GM10266 (cell line): ENCODE measurements at regions not wholly inside any gene's neighbourhood (a gene's known extent, or its start where the extent isn't known, plus 50 kb on each side); places are given as distances from the start of the nearest gene placed in this dataset.

ENCODE experiments used
- DNase-seq: peaks from one replicate; pipeline ENCODE4 v3.0.0; 2012; ENCODE audit errors: extremely low spot score
- TF ChIP-seq, protein P1 (sequence below): IDR thresholded peaks from 2 replicates; pipeline ENCODE4 v1.5.1; 2012; ENCODE audit warnings: mild to moderate bottlenecking, low read depth; ENCODE audit not compliant: control insufficient read depth, insufficient read depth; ENCODE audit errors: missing control alignments

DNA sequence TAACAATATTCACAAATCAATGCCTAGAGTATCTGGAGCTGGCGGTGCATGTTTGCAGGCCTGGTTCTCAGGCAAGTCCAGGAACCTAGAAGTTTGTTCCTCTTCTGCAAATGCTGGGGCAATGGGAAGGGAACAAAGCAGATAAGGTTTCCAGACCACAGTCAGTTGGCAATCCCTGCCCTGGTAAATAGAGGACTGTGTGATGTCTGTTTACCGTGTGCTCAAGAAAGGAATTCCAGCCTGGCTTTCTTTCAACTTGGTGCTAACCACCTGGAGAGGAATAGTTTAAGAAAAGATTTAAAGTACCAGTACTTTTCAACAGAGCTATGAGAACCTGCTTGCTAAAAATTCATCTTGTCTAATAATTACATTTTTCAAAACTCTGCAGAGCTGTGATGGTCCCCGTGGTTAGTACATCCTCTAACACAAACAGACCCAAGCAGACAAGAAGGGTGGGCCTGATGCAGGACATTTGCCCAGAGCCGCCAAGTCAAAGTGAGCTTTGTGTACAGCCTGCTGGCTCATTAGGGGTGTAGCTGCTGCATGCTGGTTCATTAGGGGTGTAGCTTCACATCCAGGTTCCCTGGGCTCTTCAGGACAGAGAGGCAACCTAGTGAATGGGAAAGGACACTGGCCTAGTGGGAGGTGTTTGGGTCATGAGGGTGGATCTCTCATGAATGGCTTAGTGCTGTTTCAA lies 220.5 kb downstream of the SQOR start:
- DNase-seq: no peak
- TF ChIP-seq, protein P1, sequence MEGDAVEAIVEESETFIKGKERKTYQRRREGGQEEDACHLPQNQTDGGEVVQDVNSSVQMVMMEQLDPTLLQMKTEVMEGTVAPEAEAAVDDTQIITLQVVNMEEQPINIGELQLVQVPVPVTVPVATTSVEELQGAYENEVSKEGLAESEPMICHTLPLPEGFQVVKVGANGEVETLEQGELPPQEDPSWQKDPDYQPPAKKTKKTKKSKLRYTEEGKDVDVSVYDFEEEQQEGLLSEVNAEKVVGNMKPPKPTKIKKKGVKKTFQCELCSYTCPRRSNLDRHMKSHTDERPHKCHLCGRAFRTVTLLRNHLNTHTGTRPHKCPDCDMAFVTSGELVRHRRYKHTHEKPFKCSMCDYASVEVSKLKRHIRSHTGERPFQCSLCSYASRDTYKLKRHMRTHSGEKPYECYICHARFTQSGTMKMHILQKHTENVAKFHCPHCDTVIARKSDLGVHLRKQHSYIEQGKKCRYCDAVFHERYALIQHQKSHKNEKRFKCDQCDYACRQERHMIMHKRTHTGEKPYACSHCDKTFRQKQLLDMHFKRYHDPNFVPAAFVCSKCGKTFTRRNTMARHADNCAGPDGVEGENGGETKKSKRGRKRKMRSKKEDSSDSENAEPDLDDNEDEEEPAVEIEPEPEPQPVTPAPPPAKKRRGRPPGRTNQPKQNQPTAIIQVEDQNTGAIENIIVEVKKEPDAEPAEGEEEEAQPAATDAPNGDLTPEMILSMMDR: no peak

DNA sequence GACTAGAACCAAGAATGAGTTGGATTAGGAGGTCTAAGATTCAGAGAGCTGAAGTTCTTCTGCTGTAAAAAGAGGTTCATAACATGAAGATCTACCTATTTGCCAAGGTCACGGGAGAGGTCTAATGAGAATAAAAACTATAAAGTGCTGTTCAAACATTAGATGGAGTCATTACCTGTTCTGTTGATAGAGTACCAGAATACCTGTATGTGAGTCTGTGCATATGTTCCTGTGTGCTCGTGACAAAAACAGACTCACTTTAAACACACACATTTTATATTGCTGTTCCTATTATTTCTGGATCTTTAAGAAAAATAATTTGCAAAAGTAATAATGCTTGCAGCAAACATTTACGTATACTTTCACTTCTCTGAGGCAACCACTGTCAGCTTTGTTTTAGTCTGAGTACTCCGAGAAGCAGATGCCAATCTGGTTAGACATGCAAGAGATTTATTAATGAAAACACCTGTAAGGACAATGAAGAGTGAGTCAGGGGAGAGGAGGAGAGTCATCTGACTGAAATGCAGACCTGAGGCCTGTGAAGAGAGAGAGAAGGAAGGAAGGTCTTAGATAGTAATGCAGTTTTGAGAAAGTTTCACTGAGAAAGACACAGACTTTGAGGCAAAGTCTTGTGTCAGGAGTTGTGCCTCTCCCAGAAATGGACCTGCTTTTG lies 221.2 kb downstream of the SQOR start:
- TF ChIP-seq, protein P1: no peak
- DNase-seq: no peak

DNA sequence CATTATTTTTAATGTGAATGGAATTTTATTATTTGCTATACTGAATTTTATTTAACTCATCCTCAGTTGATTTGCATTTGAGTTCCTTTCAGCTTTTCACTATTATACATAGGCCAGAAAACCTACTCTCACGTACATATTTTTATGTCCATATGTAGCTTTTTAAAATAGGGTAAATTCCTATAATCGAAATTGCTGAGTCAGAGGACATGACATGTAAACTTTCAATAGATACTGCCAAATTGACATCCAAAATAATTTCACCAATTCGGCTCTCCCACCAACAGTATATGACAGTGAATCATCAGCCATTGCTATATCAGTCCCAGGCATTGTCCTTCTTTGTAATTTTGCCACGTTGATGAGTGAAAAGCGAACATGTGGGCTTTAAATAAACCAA lies 222.5 kb downstream of the SQOR start:
- TF ChIP-seq, protein P1: no peak
- no peak for DNase-seq

DNA sequence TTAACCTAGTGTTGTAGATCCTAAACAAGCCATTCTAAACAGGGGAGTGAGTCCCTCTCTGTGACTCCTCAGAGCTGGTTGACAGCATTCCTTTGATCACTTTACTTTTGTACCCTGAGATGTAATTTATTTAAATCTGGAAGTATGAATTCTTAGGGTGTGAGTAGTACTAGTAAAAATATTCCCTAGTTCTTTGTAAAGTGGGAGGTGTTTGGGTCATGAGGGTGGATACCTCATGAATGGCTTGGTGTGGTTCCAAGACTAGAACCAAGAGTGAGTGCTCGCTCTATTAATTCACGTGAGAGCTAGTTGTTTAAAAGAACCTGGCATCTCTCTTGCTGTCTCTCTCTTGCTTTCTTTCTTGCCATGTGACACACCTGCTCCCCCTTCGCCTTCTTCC lies 223.7 kb downstream of the SQOR start:
- no peak for DNase-seq
- TF ChIP-seq, protein P1: no peak

DNA sequence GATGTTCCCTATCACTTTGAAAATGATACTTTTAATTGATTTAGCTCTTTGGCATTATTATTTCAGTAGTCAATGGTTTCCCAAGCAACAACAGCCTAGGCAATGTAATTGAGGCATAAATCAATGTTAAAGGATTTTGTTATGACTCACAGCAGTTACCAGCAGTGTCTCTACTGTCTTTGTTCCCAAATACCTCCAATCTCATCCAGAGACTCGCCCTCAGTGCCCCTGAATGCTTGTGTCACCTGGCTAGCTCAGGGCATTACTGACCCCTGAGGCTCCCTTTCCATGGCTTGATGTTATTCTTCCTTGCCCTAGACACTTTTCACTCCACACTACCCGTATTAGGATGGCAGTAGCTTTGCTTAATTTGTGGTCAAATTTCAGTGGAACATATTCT lies 227.2 kb downstream of the SQOR start:
- TF ChIP-seq, protein P1: no peak
- no peak for DNase-seq

DNA sequence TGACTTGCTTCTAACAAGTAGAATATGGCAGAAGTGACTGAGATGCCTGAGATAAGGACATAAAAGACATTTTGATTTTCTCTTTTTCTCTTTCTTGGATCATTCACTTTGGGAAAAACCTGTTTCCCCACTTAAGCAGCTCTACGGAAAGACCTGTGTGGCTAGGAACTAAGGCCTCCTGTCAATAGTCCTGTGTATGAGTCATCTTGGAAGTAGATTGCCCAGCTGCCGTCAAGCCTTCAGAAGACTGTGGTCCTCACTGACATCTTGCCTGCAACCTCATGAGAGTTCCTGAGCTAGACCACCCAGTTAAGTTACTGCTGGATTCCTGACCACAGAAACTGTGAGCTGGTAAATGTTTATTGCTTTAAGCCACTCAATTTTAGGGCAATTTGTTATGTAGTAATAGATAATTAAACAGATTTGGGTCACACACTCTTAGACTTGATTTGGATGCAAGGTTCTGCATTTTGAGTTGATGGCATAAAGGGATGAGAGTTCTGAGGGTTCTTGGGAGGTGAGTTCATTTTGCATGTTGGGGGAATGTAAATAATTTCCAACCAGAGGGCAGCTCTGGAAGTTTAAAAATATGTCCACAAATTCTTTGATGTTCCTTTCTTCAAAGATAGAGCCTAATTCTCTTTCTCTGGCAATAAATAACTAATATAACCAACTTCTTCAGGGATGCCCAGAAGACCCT lies 229.2 kb downstream of the SQOR start:
- TF ChIP-seq, protein P1: no peak
- DNase-seq: no peak

DNA sequence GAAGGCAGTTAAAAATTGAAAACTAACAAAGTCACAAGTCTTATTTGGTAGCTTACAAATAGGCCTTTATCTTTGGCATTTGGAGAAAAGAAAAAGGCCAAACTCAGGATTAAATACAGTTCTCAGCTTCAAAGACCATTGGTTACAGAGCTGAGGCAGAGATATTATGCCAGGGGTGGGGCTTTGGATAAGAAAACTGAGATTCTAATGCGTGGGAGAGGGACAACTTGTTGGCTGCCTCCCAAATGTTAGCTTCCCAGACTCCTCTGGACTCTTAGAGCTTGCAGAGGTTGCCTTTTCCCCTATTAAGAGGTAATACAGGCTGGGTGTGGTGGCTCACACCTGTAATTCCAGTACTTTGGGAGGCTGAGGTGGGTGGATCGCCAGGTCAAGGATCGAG lies 231.8 kb downstream of the SQOR start:
- DNase-seq: no peak
- TF ChIP-seq, protein P1: no peak
